GM12873 (cell line): ENCODE measurements at regions not wholly inside any gene's neighbourhood (a gene's known extent, or its start where the extent isn't known, plus 50 kb on each side); places are given as distances from the start of the nearest gene placed in this dataset.

Experiments
- CTCF ChIP-seq: IDR thresholded peaks from 2 replicates; pipeline ENCODE4 v1.5.1; 2012; ENCODE audit warnings: low read depth, mild to moderate bottlenecking, moderate library complexity, low read length, control low read depth; ENCODE audit not compliant: insufficient read depth; ENCODE audit errors: missing control alignments

- TF ChIP-seq CTCF, result no peak
Observed at GRCh38 chr13:60837806-60838205, 440.8 kb downstream of the TDRD3 start.

- TF ChIP-seq CTCF, result no peak
Observed at GRCh38 chr13:60836821-60837220, 439.8 kb downstream of the TDRD3 start.

- TF ChIP-seq CTCF, result no peak
Observed at GRCh38 chr13:60811581-60811980, 414.6 kb downstream of the TDRD3 start.

- no peak for TF ChIP-seq CTCF
Observed at GRCh38 chr13:60798503-60798902, 401.5 kb downstream of the TDRD3 start.

GRCh38 chr13:60797112-60797511 is 400.1 kb downstream of the TDRD3 start:
- TF ChIP-seq CTCF, result no peak

GRCh38 chr13:60794751-60795150 is 397.7 kb downstream of the TDRD3 start:
- no peak for TF ChIP-seq CTCF

- TF ChIP-seq CTCF, result no peak
Observed at GRCh38 chr13:60790620-60791019, 393.6 kb downstream of the TDRD3 start.
